OCI-LY1 (cell line): ENCODE measurements at regions not wholly inside any gene's neighbourhood (a gene's known extent, or its start where the extent isn't known, plus 50 kb on each side); places are given as distances from the start of the nearest gene placed in this dataset.

ENCODE experiments used
- H2AFZ ChIP-seq: fragments of 200-600 bp; sonication (generic), shearing (Covaris generic); 2 replicates; pipeline ENCODE4 v1.6.0; 2014; ENCODE audit warnings: antibody characterized with exemption, mild to moderate bottlenecking, low read length
- H3F3A ChIP-seq: fragments of 200-600 bp; sonication (generic), shearing (Covaris generic); 2 replicates; pipeline ENCODE4 v1.6.0; 2014; ENCODE audit warnings: mild to moderate bottlenecking, antibody characterized with exemption, low read length, moderate library complexity; ENCODE audit not compliant: insufficient read depth
- H3K27ac ChIP-seq: fragments of 200-600 bp; sonication (generic); 2 replicates; pipeline ENCODE4 v1.5.1; 2014; ENCODE audit warnings: low read length, mixed run types, mild to moderate bottlenecking, low read depth; ENCODE audit not compliant: poor library complexity, severe bottlenecking
- H3K27me3 ChIP-seq: fragments of 200-600 bp; sonication (generic); 2 replicates; pipeline ENCODE4 v1.6.0; 2014; ENCODE audit warnings: antibody characterized with exemption, mild to moderate bottlenecking, low read length, moderate library complexity; ENCODE audit not compliant: insufficient read depth
- H3K36me3 ChIP-seq: fragments of 200-600 bp; sonication (generic); 2 replicates; pipeline ENCODE4 v1.6.1; 2014; ENCODE audit warnings: mild to moderate bottlenecking, antibody characterized with exemption, low read length, moderate library complexity, mixed read lengths; ENCODE audit not compliant: insufficient read depth
- H3K4me1 ChIP-seq: fragments of 200-600 bp; sonication (generic); 2 replicates; pipeline ENCODE4 v1.5.1; 2014; ENCODE audit warnings: mild to moderate bottlenecking, low read length, moderate library complexity; ENCODE audit not compliant: insufficient read depth, severe bottlenecking
- H3K4me2 ChIP-seq: fragments of 200-600 bp; sonication (generic), shearing (Covaris generic); 2 replicates; pipeline ENCODE4 v1.6.1; 2014; ENCODE audit warnings: low read length
- H3K4me3 ChIP-seq: fragments of 200-600 bp; sonication (generic); 2 replicates; pipeline ENCODE4 v1.5.1; 2014; ENCODE audit warnings: low read length, low read depth, mild to moderate bottlenecking, mixed read lengths; ENCODE audit not compliant: poor library complexity, severe bottlenecking
- H3K79me2 ChIP-seq: fragments of 200-600 bp; shearing (Covaris generic); 2 replicates; pipeline ENCODE4 v1.6.1; 2016; ENCODE audit warnings: mixed run types, low read length, mixed read lengths; ENCODE audit not compliant: insufficient read depth
- H3K9ac ChIP-seq: fragments of 200-600 bp; sonication (generic), shearing (Covaris generic); 2 replicates; pipeline ENCODE4 v1.6.1; 2014; ENCODE audit warnings: mild to moderate bottlenecking, low read length, mixed read lengths
- H3K9me2 ChIP-seq: fragments of 200-600 bp; sonication (generic), shearing (Covaris generic); 2 replicates; pipeline ENCODE4 v1.6.1; 2014; ENCODE audit warnings: low read depth, mild to moderate bottlenecking, low read length, mixed read lengths
- H3K9me3 ChIP-seq: fragments of 200-600 bp; shearing (Covaris generic); 2 replicates; pipeline ENCODE4 v1.6.1; 2014; ENCODE audit warnings: low read length, mixed read lengths
- H4K20me1 ChIP-seq: fragments of 200-600 bp; sonication (generic), shearing (Covaris generic); 2 replicates; pipeline ENCODE4 v1.6.0; 2016; ENCODE audit warnings: mild to moderate bottlenecking, low read length; ENCODE audit not compliant: insufficient read depth
- EZH2 ChIP-seq: fragments of 200-600 bp; sonication (generic), shearing (Covaris generic); IDR thresholded peaks from 2 replicates; pipeline ENCODE4 v1.8.0; 2017; ENCODE audit warnings: borderline replicate concordance, mixed run types, mild to moderate bottlenecking, antibody characterized with exemption, low read length, moderate library complexity, mixed read lengths
- TF ChIP-seq, protein P1 (sequence below): fragments of 200-600 bp; sonication (generic), shearing (Covaris generic); IDR thresholded peaks from 2 replicates; pipeline ENCODE4 v1.5.1; 2017; ENCODE audit warnings: mild to moderate bottlenecking, antibody characterized with exemption, low read length, moderate library complexity, mixed read lengths

DNA sequence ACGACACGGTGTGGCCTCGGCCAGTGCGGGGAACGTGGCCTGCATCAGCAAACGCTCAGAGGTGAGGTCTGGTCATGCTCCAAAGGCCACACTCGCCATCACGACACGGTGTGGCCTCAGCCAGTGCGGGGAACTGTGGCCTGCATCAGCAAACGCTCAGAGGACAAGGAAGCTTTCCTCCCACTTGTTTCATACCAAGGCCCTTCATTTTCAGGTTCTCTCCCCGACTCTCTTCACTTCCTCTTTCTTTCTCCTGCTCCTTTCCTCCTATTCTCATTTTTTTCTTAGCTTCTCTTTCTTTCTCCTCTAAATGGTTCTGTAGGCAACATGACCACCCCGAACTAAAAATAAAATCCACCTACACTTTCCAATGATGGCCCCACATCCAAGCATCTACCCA lies 384.4 kb upstream of the SHH start:
- no peak for TF ChIP-seq EZH2
- TF ChIP-seq, protein P1, sequence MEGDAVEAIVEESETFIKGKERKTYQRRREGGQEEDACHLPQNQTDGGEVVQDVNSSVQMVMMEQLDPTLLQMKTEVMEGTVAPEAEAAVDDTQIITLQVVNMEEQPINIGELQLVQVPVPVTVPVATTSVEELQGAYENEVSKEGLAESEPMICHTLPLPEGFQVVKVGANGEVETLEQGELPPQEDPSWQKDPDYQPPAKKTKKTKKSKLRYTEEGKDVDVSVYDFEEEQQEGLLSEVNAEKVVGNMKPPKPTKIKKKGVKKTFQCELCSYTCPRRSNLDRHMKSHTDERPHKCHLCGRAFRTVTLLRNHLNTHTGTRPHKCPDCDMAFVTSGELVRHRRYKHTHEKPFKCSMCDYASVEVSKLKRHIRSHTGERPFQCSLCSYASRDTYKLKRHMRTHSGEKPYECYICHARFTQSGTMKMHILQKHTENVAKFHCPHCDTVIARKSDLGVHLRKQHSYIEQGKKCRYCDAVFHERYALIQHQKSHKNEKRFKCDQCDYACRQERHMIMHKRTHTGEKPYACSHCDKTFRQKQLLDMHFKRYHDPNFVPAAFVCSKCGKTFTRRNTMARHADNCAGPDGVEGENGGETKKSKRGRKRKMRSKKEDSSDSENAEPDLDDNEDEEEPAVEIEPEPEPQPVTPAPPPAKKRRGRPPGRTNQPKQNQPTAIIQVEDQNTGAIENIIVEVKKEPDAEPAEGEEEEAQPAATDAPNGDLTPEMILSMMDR: no peak
- no peaks in the 10 kb centered on the region for H3K9me3 ChIP-seq

DNA sequence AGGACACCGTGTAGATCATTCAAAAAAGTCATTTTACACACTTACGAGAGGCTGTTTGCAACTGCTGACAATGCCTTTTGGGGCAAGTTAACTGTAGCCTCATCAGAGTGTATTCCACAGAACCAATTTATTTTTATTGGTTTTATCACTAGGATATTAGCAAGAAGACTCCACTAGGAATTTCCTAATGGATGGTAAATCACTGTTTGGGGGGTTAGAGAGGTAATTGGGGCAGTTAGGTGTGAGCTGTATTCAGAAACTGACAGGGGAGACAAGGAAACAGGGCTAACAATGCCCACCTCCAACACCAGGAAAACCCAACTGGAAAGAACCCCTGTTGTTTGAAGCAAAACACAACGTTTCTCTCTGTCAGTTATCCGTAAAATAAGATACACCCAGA lies 383.0 kb upstream of the SHH start:
- Histone ChIP-seq H3K4me2 (no peak overlapping the region), H3K9me3 (no peaks in the 10 kb centered on the region), H3K4me3 (no peak overlapping the region), H3K79me2 (no peaks in the 10 kb centered on the region), H3K9me2 (no peaks in the 10 kb centered on the region), H2AFZ (no peak overlapping the region), H3K36me3 (no peaks in the 10 kb centered on the region), H3K9ac (no peak overlapping the region), H4K20me1 (no peaks in the 10 kb centered on the region), H3K27me3 (peaks cover 12% of the 10 kb centered on the region), H3F3A (no peaks in the 10 kb centered on the region), H3K4me1 (no peaks in the 10 kb centered on the region), H3K27ac (no peak overlapping the region)
- TF ChIP-seq, protein P1: no peak
- TF ChIP-seq EZH2: no peak

More for the DNA sequence above, 384.4 kb upstream of the SHH start:
- H3K36me3 ChIP-seq: no peaks in the 10 kb centered on the region
- no peak overlapping the region for H2AFZ ChIP-seq
- no peak overlapping the region for H3K4me2 ChIP-seq
- H3F3A ChIP-seq: no peaks in the 10 kb centered on the region
- H3K27ac ChIP-seq: no peak overlapping the region
- H3K9ac ChIP-seq: no peak overlapping the region
- H4K20me1 ChIP-seq: no peaks in the 10 kb centered on the region
- H3K4me3 ChIP-seq: no peak overlapping the region
- H3K4me1 ChIP-seq: no peaks in the 10 kb centered on the region
- H3K9me2 ChIP-seq: no peaks in the 10 kb centered on the region
- H3K27me3 ChIP-seq: peaks cover 16% of the 10 kb centered on the region
- H3K79me2 ChIP-seq: no peaks in the 10 kb centered on the region

DNA sequence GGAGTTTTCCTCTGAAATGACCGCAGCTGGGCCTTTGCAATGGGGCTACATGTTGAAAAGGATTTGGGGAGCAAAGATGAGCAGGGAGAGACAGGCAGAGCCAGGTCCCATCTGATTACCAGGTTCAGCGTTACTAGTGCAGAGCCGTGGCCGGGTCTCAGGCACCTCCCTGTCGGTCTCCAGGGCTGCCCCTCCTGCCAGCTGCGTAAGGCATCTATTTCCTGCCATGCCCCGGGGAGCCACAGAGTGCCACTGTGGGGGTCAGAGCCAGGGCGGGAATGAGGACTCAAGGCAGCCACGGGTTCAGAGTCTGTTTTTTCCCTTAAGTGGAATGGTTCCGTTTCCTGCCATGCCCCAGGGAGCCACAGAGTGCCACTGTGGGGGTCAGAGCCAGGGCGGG lies 382.6 kb upstream of the SHH start:
- Histone ChIP-seq H3K4me2 (no peak overlapping the region), H3K9me2 (no peaks in the 10 kb centered on the region), H3K27me3 (peaks cover 12% of the 10 kb centered on the region), H3K9ac (no peak overlapping the region), H3K27ac (no peak overlapping the region), H3K4me3 (no peak overlapping the region), H3K36me3 (no peaks in the 10 kb centered on the region), H4K20me1 (no peaks in the 10 kb centered on the region), H2AFZ (no peak overlapping the region), H3K9me3 (no peaks in the 10 kb centered on the region), H3K4me1 (no peaks in the 10 kb centered on the region), H3F3A (no peaks in the 10 kb centered on the region), H3K79me2 (no peaks in the 10 kb centered on the region)
- TF ChIP-seq EZH2: no peak

DNA sequence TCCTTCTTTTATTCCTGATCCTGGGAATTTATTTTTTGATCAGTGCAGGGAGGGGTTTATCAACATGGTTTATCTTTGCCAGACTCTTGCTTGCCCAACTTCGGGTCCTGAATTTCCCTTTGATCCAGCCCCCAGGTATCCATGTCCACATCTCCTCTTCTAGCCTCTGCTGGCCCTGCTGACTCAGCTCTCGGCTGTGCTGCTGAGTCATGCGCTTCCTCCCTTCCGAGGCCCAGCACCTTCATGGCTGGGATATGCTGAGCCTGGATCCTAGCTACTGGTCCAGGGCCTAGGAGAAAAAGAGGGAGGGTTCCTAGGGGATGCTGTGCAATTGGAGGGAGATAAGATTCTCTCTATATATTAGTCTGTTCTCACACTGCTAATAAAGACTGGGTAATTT lies 380.7 kb upstream of the SHH start:
- Histone ChIP-seq H3K9me2 (no peaks in the 10 kb centered on the region), H3K36me3 (no peaks in the 10 kb centered on the region), H3F3A (no peaks in the 10 kb centered on the region), H3K4me2 (no peak overlapping the region), H3K27ac (no peak overlapping the region), H3K9ac (no peak overlapping the region), H3K27me3 (peaks cover 11% of the 10 kb centered on the region), H3K4me3 (no peak overlapping the region), H3K79me2 (no peaks in the 10 kb centered on the region), H3K9me3 (no peaks in the 10 kb centered on the region), H4K20me1 (no peaks in the 10 kb centered on the region), H2AFZ (no peak overlapping the region), H3K4me1 (no peaks in the 10 kb centered on the region)
- no peak for TF ChIP-seq EZH2
- TF ChIP-seq, protein P1: no peak
